ENCODE measurements at regions not wholly inside any gene's neighbourhood (a gene's known extent, or its start where the extent isn't known, plus 50 kb on each side); places are given as distances from the start of the nearest gene placed in this dataset.

GRCh38 chr13:40235160-40235796 lies 431.2 kb downstream of the FOXO1 start:
- no peak for DNase-seq (ENCODE audit: low spot score)
- no peaks in the 10 kb centered on the region for H3K36me3 ChIP-seq (ENCODE audit: insufficient read depth)
- no peaks in the 10 kb centered on the region for H3K27me3 Mint-ChIP-seq (ENCODE audit: insufficient read depth, low read depth, poor library complexity)

More at GRCh38 chr13:40235160-40235796, 431.2 kb downstream of the FOXO1 start:
- Histone ChIP-seq H3K27ac (ENCODE audit: low read depth) (no peak overlapping the region), H3K4me2 (no peak overlapping the region), H3F3A (replicated peaks; ENCODE audit: low read depth) (no peaks in the 10 kb centered on the region), H3K27me3 (ENCODE audit: insufficient read depth) (no peaks in the 10 kb centered on the region), H3K4me3 (no peak overlapping the region), H2AFZ (no peak overlapping the region), H3K4me1 (ENCODE audit: insufficient read depth) (no peaks in the 10 kb centered on the region), H3K79me2 (replicated peaks; ENCODE audit: insufficient read depth) (no peaks in the 10 kb centered on the region), H3K9me2 (ENCODE audit: insufficient read depth) (peaks cover 8% of the 10 kb centered on the region; the same call in 1 of the 2 replicates), H4K20me1 (replicated peaks; ENCODE audit: insufficient read depth) (no peaks in the 10 kb centered on the region)
- H3K4me1 Mint-ChIP-seq, result peaks cover 3% of the 10 kb centered on the region; the same call in 2 of the 3 replicates
- no peaks in the 10 kb centered on the region for H3K9me3 Mint-ChIP-seq
- no peak for ATAC-seq
- no peak for TF ChIP-seq JUNB (IDR thresholded peaks at IDR 0.05; ENCODE audit: unreplicated experiment)
- TF ChIP-seq, protein P1, sequence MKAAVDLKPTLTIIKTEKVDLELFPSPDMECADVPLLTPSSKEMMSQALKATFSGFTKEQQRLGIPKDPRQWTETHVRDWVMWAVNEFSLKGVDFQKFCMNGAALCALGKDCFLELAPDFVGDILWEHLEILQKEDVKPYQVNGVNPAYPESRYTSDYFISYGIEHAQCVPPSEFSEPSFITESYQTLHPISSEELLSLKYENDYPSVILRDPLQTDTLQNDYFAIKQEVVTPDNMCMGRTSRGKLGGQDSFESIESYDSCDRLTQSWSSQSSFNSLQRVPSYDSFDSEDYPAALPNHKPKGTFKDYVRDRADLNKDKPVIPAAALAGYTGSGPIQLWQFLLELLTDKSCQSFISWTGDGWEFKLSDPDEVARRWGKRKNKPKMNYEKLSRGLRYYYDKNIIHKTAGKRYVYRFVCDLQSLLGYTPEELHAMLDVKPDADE (IDR thresholded peaks at IDR 0.05), result no peak
- TF ChIP-seq, protein P2, sequence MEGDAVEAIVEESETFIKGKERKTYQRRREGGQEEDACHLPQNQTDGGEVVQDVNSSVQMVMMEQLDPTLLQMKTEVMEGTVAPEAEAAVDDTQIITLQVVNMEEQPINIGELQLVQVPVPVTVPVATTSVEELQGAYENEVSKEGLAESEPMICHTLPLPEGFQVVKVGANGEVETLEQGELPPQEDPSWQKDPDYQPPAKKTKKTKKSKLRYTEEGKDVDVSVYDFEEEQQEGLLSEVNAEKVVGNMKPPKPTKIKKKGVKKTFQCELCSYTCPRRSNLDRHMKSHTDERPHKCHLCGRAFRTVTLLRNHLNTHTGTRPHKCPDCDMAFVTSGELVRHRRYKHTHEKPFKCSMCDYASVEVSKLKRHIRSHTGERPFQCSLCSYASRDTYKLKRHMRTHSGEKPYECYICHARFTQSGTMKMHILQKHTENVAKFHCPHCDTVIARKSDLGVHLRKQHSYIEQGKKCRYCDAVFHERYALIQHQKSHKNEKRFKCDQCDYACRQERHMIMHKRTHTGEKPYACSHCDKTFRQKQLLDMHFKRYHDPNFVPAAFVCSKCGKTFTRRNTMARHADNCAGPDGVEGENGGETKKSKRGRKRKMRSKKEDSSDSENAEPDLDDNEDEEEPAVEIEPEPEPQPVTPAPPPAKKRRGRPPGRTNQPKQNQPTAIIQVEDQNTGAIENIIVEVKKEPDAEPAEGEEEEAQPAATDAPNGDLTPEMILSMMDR (conservative IDR thresholded peaks at IDR 0.05; ENCODE audit: low read depth in 2 of 2), result no peak
- no peak for TF ChIP-seq CREB1 (CRISPR knock-in tag; IDR thresholded peaks at IDR 0.05; ENCODE audit: low read depth)
- TF ChIP-seq EZH2 (IDR thresholded peaks at IDR 0.05; ENCODE audit: low read depth, unreplicated experiment), result no peak
- no peak for TF ChIP-seq STAT1 (IDR thresholded peaks at IDR 0.05; ENCODE audit: unreplicated experiment)
- no peak for TF ChIP-seq ZNF114 (CRISPR knock-in tag; IDR thresholded peaks at IDR 0.05)
- TF ChIP-seq, protein P3, sequence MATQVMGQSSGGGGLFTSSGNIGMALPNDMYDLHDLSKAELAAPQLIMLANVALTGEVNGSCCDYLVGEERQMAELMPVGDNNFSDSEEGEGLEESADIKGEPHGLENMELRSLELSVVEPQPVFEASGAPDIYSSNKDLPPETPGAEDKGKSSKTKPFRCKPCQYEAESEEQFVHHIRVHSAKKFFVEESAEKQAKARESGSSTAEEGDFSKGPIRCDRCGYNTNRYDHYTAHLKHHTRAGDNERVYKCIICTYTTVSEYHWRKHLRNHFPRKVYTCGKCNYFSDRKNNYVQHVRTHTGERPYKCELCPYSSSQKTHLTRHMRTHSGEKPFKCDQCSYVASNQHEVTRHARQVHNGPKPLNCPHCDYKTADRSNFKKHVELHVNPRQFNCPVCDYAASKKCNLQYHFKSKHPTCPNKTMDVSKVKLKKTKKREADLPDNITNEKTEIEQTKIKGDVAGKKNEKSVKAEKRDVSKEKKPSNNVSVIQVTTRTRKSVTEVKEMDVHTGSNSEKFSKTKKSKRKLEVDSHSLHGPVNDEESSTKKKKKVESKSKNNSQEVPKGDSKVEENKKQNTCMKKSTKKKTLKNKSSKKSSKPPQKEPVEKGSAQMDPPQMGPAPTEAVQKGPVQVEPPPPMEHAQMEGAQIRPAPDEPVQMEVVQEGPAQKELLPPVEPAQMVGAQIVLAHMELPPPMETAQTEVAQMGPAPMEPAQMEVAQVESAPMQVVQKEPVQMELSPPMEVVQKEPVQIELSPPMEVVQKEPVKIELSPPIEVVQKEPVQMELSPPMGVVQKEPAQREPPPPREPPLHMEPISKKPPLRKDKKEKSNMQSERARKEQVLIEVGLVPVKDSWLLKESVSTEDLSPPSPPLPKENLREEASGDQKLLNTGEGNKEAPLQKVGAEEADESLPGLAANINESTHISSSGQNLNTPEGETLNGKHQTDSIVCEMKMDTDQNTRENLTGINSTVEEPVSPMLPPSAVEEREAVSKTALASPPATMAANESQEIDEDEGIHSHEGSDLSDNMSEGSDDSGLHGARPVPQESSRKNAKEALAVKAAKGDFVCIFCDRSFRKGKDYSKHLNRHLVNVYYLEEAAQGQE (IDR thresholded peaks at IDR 0.05; ENCODE audit: unreplicated experiment), result no peak
- no peak for TF ChIP-seq NANOG (IDR thresholded peaks at IDR 0.05; ENCODE audit: borderline replicate concordance)
- no peaks in the 10 kb centered on the region for H3K36me3 Mint-ChIP-seq (ENCODE audit: low read depth)
- H3K27ac Mint-ChIP-seq, result no peak overlapping the region
- H3K4me3 Mint-ChIP-seq, result no peak overlapping the region

All from GM23338 (cell line).